ENCODE measurements at regions not wholly inside any gene's neighbourhood (a gene's known extent, or its start where the extent isn't known, plus 50 kb on each side); places are given as distances from the start of the nearest gene placed in this dataset.
"Not testable (repeated sequence)": the region's sequence is repeated elsewhere in the genome, so short reads cannot be mapped to it uniquely, and the experiment has no call there.

GRCh38 chr16:22693638-22694340 lies 120.2 kb upstream of the HS3ST2 start:
- no peak for DNase-seq (ENCODE audit: low read depth)
- TF ChIP-seq CTCF (IDR thresholded peaks at IDR 0.05; ENCODE audit: insufficient read depth, low read depth, low read length, missing control alignments) = no peak

GRCh38 chr16:22694887-22695382 lies 119.0 kb upstream of the HS3ST2 start:
- H3K4me3 ChIP-seq (ENCODE audit: low read depth, low read length) = no peak overlapping the region
- DNase-seq (ENCODE audit: low read depth) = no peak
- TF ChIP-seq CTCF (IDR thresholded peaks at IDR 0.05; ENCODE audit: insufficient read depth, low read depth, low read length, missing control alignments) = no peak

More at GRCh38 chr16:22693638-22694340, 120.2 kb upstream of the HS3ST2 start:
- no peak overlapping the region for H3K4me3 ChIP-seq (ENCODE audit: low read depth, low read length)

GRCh38 chr16:22695773-22696172 lies 118.2 kb upstream of the HS3ST2 start:
- not testable (repeated sequence) for H3K4me3 ChIP-seq (ENCODE audit: low read depth, low read length); DNase-seq (ENCODE audit: low read depth)

GRCh38 chr16:22699356-22699755 lies 114.6 kb upstream of the HS3ST2 start:
- no peak for TF ChIP-seq CTCF (IDR thresholded peaks at IDR 0.05; ENCODE audit: insufficient read depth, low read depth, low read length, missing control alignments)
- H3K4me3 ChIP-seq (ENCODE audit: low read depth, low read length) = no peak overlapping the region
- no peak for DNase-seq (ENCODE audit: low read depth)

- no peak for TF ChIP-seq CTCF (IDR thresholded peaks at IDR 0.05; ENCODE audit: insufficient read depth, low read depth, low read length, missing control alignments)
- H3K4me3 ChIP-seq (ENCODE audit: low read depth, low read length) = no peak overlapping the region
- DNase-seq (ENCODE audit: low read depth) = no peak
These were observed 108.2 kb upstream of the HS3ST2 start for GRCh38 chr16:22705799-22706198.

GRCh38 chr16:22710326-22710725 lies 103.6 kb upstream of the HS3ST2 start:
- TF ChIP-seq CTCF (IDR thresholded peaks at IDR 0.05; ENCODE audit: insufficient read depth, low read depth, low read length, missing control alignments) = no peak
- DNase-seq (ENCODE audit: low read depth) = no peak
- no peak overlapping the region for H3K4me3 ChIP-seq (ENCODE audit: low read depth, low read length)

GRCh38 chr16:22711847-22712246 lies 102.1 kb upstream of the HS3ST2 start:
- DNase-seq (ENCODE audit: low read depth) = no peak
- no peak for TF ChIP-seq CTCF (IDR thresholded peaks at IDR 0.05; ENCODE audit: insufficient read depth, low read depth, low read length, missing control alignments)
- no peak overlapping the region for H3K4me3 ChIP-seq (ENCODE audit: low read depth, low read length)

All from GM12865 (cell line).